Astrocyte (in vitro differentiated cells and primary cell): ENCODE measurements at regions not wholly inside any gene's neighbourhood (a gene's known extent, or its start where the extent isn't known, plus 50 kb on each side); places are given as distances from the start of the nearest gene placed in this dataset.

Source experiments
- EZH2 ChIP-seq: IDR thresholded peaks from 2 replicates; pipeline ENCODE4 v1.6.1; 2012; ENCODE audit warnings: mild to moderate bottlenecking, low read length, inconsistent platforms; ENCODE audit not compliant: insufficient read depth
- TF ChIP-seq, protein P1 (sequence below): IDR thresholded peaks from 2 replicates; pipeline ENCODE4 v1.5.1; 2011; ENCODE audit warnings: low read depth, mild to moderate bottlenecking, inconsistent platforms, low read length, moderate library complexity; ENCODE audit not compliant: insufficient read depth

DNA sequence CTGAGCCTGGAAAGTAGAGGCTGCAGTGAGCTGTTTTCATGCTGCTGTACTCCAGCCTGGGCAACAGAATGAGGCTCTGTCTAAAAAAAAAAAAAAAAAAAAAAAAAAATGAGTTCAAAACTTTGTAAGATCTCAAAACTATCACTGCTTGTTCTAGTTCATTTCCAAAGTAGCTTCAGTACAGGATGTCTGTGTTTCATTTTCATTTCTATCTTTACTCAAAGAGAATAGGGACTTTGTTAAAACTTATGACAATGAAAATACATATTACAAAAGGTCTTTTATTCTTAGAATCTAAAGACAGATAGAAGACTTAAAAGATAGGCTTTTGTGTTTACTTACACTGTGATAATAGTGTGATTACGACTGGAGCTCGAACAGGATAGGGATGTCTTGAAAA lies 709.7 kb downstream of the ADGRL2 start:
- TF ChIP-seq, protein P1, sequence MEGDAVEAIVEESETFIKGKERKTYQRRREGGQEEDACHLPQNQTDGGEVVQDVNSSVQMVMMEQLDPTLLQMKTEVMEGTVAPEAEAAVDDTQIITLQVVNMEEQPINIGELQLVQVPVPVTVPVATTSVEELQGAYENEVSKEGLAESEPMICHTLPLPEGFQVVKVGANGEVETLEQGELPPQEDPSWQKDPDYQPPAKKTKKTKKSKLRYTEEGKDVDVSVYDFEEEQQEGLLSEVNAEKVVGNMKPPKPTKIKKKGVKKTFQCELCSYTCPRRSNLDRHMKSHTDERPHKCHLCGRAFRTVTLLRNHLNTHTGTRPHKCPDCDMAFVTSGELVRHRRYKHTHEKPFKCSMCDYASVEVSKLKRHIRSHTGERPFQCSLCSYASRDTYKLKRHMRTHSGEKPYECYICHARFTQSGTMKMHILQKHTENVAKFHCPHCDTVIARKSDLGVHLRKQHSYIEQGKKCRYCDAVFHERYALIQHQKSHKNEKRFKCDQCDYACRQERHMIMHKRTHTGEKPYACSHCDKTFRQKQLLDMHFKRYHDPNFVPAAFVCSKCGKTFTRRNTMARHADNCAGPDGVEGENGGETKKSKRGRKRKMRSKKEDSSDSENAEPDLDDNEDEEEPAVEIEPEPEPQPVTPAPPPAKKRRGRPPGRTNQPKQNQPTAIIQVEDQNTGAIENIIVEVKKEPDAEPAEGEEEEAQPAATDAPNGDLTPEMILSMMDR: no peak
- no peak for TF ChIP-seq EZH2
